Stomach (tissue), 8 donors: ENCODE measurements at regions not wholly inside any gene's neighbourhood (a gene's known extent, or its start where the extent isn't known, plus 50 kb on each side); places are given as distances from the start of the nearest gene placed in this dataset.
A peak's percentile ranks its signal among the peaks of the same experiment; 100 is the strongest.

Experiments
- DNase-seq, 2 donors: peaks; one replicate each; pipeline versions ENCODE4 v3.0.0 to v3.0.0-alpha.2; 2013 to 2019
- H3K27ac ChIP-seq, 5 donors: fragments of 200-600 bp in 4 of 5; sonication (generic) in 4 of 5; one replicate each; pipeline ENCODE4 v1.5.1; 2013 to 2019; ENCODE audit warnings: mild to moderate bottlenecking in 1 of 5, moderate library complexity in 1 of 5
- H3K27me3 ChIP-seq, 3 donors: fragments of 200-600 bp; sonication (generic); one replicate each; pipeline ENCODE4 v1.5.1; 2017 to 2019; ENCODE audit warnings: mixed run types in 1 of 3
- H3K36me3 ChIP-seq, 4 donors: fragments of 200-600 bp; sonication (generic); 1 replicate in 3 of 4; 2 replicates in 1 of 4; pipeline ENCODE4 v1.5.1; 2016 to 2019
- H3K4me1 ChIP-seq, 4 donors: fragments of 200-600 bp; sonication (generic); one replicate each; pipeline ENCODE4 v1.5.1; 2016 to 2019
- H3K4me3 ChIP-seq, 4 donors: fragments of 200-600 bp; sonication (generic) in 3 of 4; one replicate each; pipeline ENCODE4 v1.5.1; 2016 to 2019; ENCODE audit warnings: mild to moderate bottlenecking in 1 of 4
- H3K9me3 ChIP-seq, 4 donors: fragments of 200-600 bp; sonication (generic); one replicate each; pipeline ENCODE4 v1.5.1; 2016 to 2019
- EP300 ChIP-seq: sonication (generic); formaldehyde crosslinking; IDR thresholded peaks from one replicate; pipeline ENCODE4 v1.6.1; 2017; ENCODE audit warnings: antibody characterized with exemption
- POLR2A ChIP-seq, 4 donors: fragments of 450-650 bp; IDR thresholded peaks; one replicate each; pipeline ENCODE4 v1.6.1; 2016; ENCODE audit warnings: antibody characterized with exemption in 4 of 4, control low read depth in 2 of 4, mild to moderate bottlenecking in 1 of 4, moderate library complexity in 1 of 4
- POLR2AphosphoS5 ChIP-seq, 3 donors: sonication (generic); formaldehyde crosslinking; IDR thresholded peaks; one replicate each; pipeline ENCODE4 v1.6.1; 2016; ENCODE audit warnings: antibody characterized with exemption in 3 of 3
- WGBS, 5 donors: extraction: QIAGEN DNeasy Blood & Tissue Kit in 3 of 5; methylation state at CpG; one replicate each; pipeline versions ENCODE4 v1.1.5 to v1.1.7; 2013 to 2018; 5-methylcytosine and 5-hydroxymethylcytosine counted together
- intact Hi-C: fragments of 100-400 bp; cut with DNase I; formaldehyde crosslinking; loops from one replicate; pipeline ENCODE4 v1.15.1; 2023; ENCODE audit warnings: low total_unique reads
- TF ChIP-seq, protein P1 (sequence below), 7 experiments: fragments of 450-650 bp in 4 of 7; fragments of 200-600 bp in 3 of 7; sonication (generic) in 3 of 7; IDR thresholded peaks; one replicate each; pipeline ENCODE4 v1.5.1; 2016 to 2019; ENCODE audit warnings: antibody characterized with exemption in 7 of 7, control low read depth in 2 of 7, mild to moderate bottlenecking in 1 of 7
- donor health status: healthy with polysubstance abuse.
- donor health status: Bipolar disorder and iron deficiency.
- donor health status: healthy.

DNA sequence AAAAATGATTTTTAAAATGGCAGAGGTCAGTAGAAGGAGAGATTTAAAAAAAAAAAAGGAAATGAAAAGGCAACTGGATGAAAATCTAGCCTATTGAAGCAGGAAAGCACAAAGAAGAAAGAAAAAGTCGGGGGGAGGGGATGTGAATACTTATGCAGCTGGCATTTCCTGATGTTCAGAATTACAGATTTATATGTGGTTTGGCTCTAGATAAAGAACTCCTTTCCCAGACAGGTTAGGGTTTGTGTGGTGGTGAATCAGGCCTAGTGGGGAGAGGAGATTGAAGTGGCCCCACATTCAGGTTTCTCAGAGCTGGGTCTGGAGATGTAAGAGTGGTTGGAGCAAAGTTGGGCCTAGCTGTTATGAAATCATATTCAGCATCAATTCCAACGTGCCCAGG, 394.4 kb downstream of the FIGN start:
- WGBS, 5 donors, result 47 to 57% (median 52%) methylated on average over 2 of the region's 2 CpGs
- intact Hi-C loops, result no loop called here
- TF ChIP-seq POLR2AphosphoS5 (IDR thresholded peaks at IDR 0.05) (no peak), POLR2A (IDR thresholded peaks at IDR 0.05) (no peak), EP300 (no peak)
- TF ChIP-seq, protein P1, sequence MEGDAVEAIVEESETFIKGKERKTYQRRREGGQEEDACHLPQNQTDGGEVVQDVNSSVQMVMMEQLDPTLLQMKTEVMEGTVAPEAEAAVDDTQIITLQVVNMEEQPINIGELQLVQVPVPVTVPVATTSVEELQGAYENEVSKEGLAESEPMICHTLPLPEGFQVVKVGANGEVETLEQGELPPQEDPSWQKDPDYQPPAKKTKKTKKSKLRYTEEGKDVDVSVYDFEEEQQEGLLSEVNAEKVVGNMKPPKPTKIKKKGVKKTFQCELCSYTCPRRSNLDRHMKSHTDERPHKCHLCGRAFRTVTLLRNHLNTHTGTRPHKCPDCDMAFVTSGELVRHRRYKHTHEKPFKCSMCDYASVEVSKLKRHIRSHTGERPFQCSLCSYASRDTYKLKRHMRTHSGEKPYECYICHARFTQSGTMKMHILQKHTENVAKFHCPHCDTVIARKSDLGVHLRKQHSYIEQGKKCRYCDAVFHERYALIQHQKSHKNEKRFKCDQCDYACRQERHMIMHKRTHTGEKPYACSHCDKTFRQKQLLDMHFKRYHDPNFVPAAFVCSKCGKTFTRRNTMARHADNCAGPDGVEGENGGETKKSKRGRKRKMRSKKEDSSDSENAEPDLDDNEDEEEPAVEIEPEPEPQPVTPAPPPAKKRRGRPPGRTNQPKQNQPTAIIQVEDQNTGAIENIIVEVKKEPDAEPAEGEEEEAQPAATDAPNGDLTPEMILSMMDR (IDR thresholded peaks at IDR 0.05), result no peak
- Histone ChIP-seq H3K27me3 (no peaks in the 10 kb centered on the region), H3K27ac (no peak overlapping the region), H3K4me1 (no peaks in the 10 kb centered on the region), H3K9me3 (no peaks in the 10 kb centered on the region), H3K36me3 (no peaks in the 10 kb centered on the region), H3K4me3 (no peak overlapping the region)
- DNase-seq, result no peak

DNA sequence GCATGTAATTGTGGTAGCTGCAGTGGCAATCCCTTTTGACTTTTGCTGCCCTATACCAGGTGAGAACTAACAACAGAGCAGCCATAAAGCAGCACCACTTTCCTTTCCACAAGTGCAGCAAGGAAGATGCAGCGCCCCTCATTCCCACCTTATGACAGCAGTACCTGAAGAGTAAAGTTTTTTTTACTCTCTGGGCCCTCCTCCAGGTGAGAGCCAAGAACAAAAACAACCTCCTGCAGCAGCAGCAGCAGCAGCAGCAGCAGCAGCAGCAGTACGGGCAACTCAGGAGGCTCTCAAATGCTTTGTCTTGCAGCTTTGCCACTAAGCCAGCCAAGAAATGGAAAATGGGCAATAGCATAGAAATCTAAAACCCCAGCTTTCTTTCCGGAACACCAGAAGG, 397.5 kb downstream of the FIGN start:
- Histone ChIP-seq H3K4me3 (no peak overlapping the region), H3K9me3 (no peaks in the 10 kb centered on the region), H3K4me1 (no peaks in the 10 kb centered on the region), H3K36me3 (no peaks in the 10 kb centered on the region), H3K27me3 (no peaks in the 10 kb centered on the region), H3K27ac (no peak overlapping the region)
- no peak for DNase-seq
- TF ChIP-seq POLR2A (IDR thresholded peaks at IDR 0.05), result no peak
- TF ChIP-seq, protein P1 (IDR thresholded peaks at IDR 0.05), result no peak
- TF ChIP-seq POLR2AphosphoS5 (IDR thresholded peaks at IDR 0.05), result no peak
- no peak for TF ChIP-seq EP300
- intact Hi-C loops, result no loop called here
- 63 to 89% (median 74%) methylated on average over 3 of the region's 3 CpGs for WGBS, 5 donors

DNA sequence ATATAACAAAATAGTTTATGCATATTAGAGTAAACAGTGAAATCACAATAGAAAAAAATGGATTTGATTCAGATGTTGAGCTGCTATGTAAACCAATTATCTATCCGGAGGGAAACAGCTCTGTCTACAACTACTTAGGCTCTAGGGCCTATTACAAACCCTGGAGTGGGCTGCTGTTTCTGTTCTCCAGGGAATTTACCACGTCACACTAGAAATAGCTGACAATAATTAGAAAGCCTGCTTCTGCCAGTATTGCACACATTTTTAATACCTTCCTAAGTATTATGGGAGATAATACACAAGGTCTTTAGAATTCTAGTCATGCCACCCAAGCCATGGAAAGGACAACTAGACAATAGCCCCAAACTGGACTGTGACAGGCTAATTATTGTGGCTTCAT, 411.1 kb downstream of the FIGN start:
- no peaks in the 10 kb centered on the region for H3K36me3 ChIP-seq
- WGBS, 5 donors, result 54 to 73% (median 61%) methylated on average over 2 of the region's 2 CpGs
- peak in 1 of 2 donors; percentile 10 for DNase-seq

DNA sequence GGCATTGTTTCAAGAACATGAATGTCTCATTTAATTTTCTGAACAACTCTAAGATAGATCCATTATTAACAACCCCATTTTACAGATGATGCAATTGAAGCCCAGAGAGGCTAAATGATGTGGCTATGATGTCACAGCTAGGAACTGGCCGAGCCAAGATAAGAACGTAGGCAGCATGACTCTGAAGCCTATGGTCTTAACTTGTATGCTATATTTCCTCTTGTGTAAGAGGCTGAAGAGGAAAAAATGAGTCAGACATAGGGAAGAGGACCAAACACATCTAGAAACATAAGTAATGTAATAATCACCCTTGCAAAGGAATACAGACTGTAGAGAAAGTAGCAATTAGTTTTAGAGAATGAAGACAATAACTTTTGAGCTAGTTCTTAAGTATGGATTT, 416.8 kb downstream of the FIGN start:
- H3K4me3 ChIP-seq, result no peak overlapping the region
- intact Hi-C loops, result no loop called here
- WGBS, 5 donors, result 30 to 74% (median 68%) methylated on average over 2 of the region's 2 CpGs
- no peak for DNase-seq
- no peaks in the 10 kb centered on the region for H3K36me3 ChIP-seq
- no peak overlapping the region for H3K27ac ChIP-seq
- TF ChIP-seq EP300, result no peak
- TF ChIP-seq POLR2AphosphoS5 (IDR thresholded peaks at IDR 0.05), result no peak
- TF ChIP-seq POLR2A (IDR thresholded peaks at IDR 0.05), result no peak
- TF ChIP-seq, protein P1 (IDR thresholded peaks at IDR 0.05), result no peak
- H3K27me3 ChIP-seq, result no peaks in the 10 kb centered on the region
- no peaks in the 10 kb centered on the region for H3K4me1 ChIP-seq
- H3K9me3 ChIP-seq, result no peaks in the 10 kb centered on the region

More for the DNA sequence above, 411.1 kb downstream of the FIGN start:
- Histone ChIP-seq H3K4me3 (no peak overlapping the region), H3K9me3 (no peaks in the 10 kb centered on the region), H3K27me3 (no peaks in the 10 kb centered on the region), H3K27ac (no peak overlapping the region), H3K4me1 (no peaks in the 10 kb centered on the region)
- no peak for TF ChIP-seq EP300
- TF ChIP-seq POLR2A (IDR thresholded peaks at IDR 0.05), result no peak
- TF ChIP-seq, protein P1 (IDR thresholded peaks at IDR 0.05), result no peak
- TF ChIP-seq POLR2AphosphoS5 (IDR thresholded peaks at IDR 0.05), result no peak
- intact Hi-C loops, result no loop called here
